ENCODE measurements at regions not wholly inside any gene's neighbourhood (a gene's known extent, or its start where the extent isn't known, plus 50 kb on each side); places are given as distances from the start of the nearest gene placed in this dataset.

- no peak for TF ChIP-seq CTCF (IDR thresholded peaks at IDR 0.05)
Measured at GRCh38 chr6:2439632-2440031, 194.2 kb upstream of the GMDS start.

GRCh38 chr6:2439082-2439481 lies 193.7 kb upstream of the GMDS start:
- TF ChIP-seq CTCF (IDR thresholded peaks at IDR 0.05): no peak

- TF ChIP-seq CTCF (IDR thresholded peaks at IDR 0.05): no peak
Measured at GRCh38 chr6:2436410-2437154, 191.2 kb upstream of the GMDS start.

GRCh38 chr6:2435323-2435722 lies 189.9 kb upstream of the GMDS start:
- TF ChIP-seq CTCF (IDR thresholded peaks at IDR 0.05): no peak

- TF ChIP-seq CTCF (IDR thresholded peaks at IDR 0.05): no peak
Measured at GRCh38 chr6:2434912-2435311, 189.5 kb upstream of the GMDS start.

- TF ChIP-seq CTCF (IDR thresholded peaks at IDR 0.05): no peak
Measured at GRCh38 chr6:2434116-2434515, 188.7 kb upstream of the GMDS start.

- no peak for TF ChIP-seq CTCF (IDR thresholded peaks at IDR 0.05)
Measured at GRCh38 chr6:2433711-2434110, 188.3 kb upstream of the GMDS start.

- no peak for TF ChIP-seq CTCF (IDR thresholded peaks at IDR 0.05)
Measured at GRCh38 chr6:2433266-2433665, 187.9 kb upstream of the GMDS start.

Data from LNCAP (cell line).